B cell (primary cell): ENCODE measurements at regions not wholly inside any gene's neighbourhood (a gene's known extent, or its start where the extent isn't known, plus 50 kb on each side); places are given as distances from the start of the nearest gene placed in this dataset.

Experiments
- ATAC-seq: fragments of 200-7000 bp; cut with Tn5 transposase; one replicate; pipeline ENCODE4 v1.10.0; 2021; ENCODE audit warnings: low read depth, mild to moderate bottlenecking, moderate number of reproducible peaks, moderate library complexity
- CTCF ChIA-PET: fragments of 350-600 bp; sonication (Branson Sonifier 250); formaldehyde crosslinking; loops from one replicate; lab custom pipeline; 2021; ENCODE audit warnings: antibody characterized with exemption, inconsistent platforms; lab: Charles Lee
- POLR2A ChIA-PET: fragments of 350-600 bp; sonication (Branson Sonifier 250); formaldehyde crosslinking; loops from one replicate; lab custom pipeline; 2021; ENCODE audit warnings: antibody characterized with exemption; lab: Charles Lee
- DNase-seq: peaks from one replicate; pipeline ENCODE4 v3.0.0; 2013
- H2AFZ ChIP-seq: 2 replicates; pipeline ENCODE4 v1.6.1; 2012; ENCODE audit warnings: mild to moderate bottlenecking, low read depth, low read length; ENCODE audit not compliant: insufficient read depth, poor library complexity, severe bottlenecking
- H3K27ac ChIP-seq, 2 donors: 1 replicate in 1 of 2; 2 replicates in 1 of 2; pipeline ENCODE4 v1.5.1; 2012 to 2013; ENCODE audit warnings: low read length in 2 of 2, mild to moderate bottlenecking in 2 of 2, moderate library complexity in 1 of 2
- H3K27me3 ChIP-seq, 4 experiments: fragments of 200-600 bp in 1 of 4; sonication (generic) in 1 of 4; replicated peaks in 1 of 4; 1 replicate in 2 of 4; 2 replicates in 2 of 4; pipeline versions ENCODE4 v1.6.1 to v1.7.0; 2013 to 2016; ENCODE audit warnings: low read length in 3 of 4, mild to moderate bottlenecking in 2 of 4, mixed read lengths in 1 of 4, moderate library complexity in 1 of 4; ENCODE audit not compliant: insufficient read depth in 4 of 4, control insufficient read depth in 3 of 4; ENCODE audit errors: control extremely low read depth in 1 of 4
- H3K36me3 ChIP-seq, 2 experiments: replicated peaks in 1 of 2; 1 replicate in 1 of 2; 2 replicates in 1 of 2; pipeline versions ENCODE4 v1.6.1 to v1.7.1; 2013; ENCODE audit warnings: low read length in 1 of 2; ENCODE audit not compliant: insufficient read depth in 2 of 2, control insufficient read depth in 1 of 2; ENCODE audit errors: control extremely low read depth in 1 of 2, extremely low read depth in 1 of 2
- H3K4me1 ChIP-seq, 2 donors: fragments of 200-600 bp in 1 of 2; sonication (generic) in 1 of 2; 1 replicate in 1 of 2; 2 replicates in 1 of 2; pipeline versions ENCODE4 v1.5.1 to v1.6.1; 2013 to 2017; ENCODE audit warnings: low read length in 2 of 2; ENCODE audit not compliant: control insufficient read depth in 2 of 2, insufficient read depth in 2 of 2
- H3K4me2 ChIP-seq: replicated peaks from 2 replicates; pipeline ENCODE3; 2012; ENCODE audit warnings: mild to moderate bottlenecking, low read depth, low read length; ENCODE audit not compliant: poor library complexity, severe bottlenecking
- H3K4me3 ChIP-seq, 5 experiments: fragments of 200-600 bp in 1 of 5; sonication (generic) in 1 of 5; 1 replicate in 3 of 5; 2 replicates in 2 of 5; pipeline versions ENCODE4 v1.5.1 to v1.7.0; 2011 to 2016; ENCODE audit warnings: low read length in 4 of 5, mild to moderate bottlenecking in 4 of 5, low read depth in 2 of 5, control low read depth in 1 of 5, moderate library complexity in 1 of 5; ENCODE audit not compliant: insufficient read depth in 1 of 5; ENCODE audit errors: control extremely low read depth in 1 of 5, extremely low read depth in 1 of 5
- H3K79me2 ChIP-seq: fragments of 200-600 bp; sonication (generic); one replicate; pipeline ENCODE4 v1.6.0; 2016; ENCODE audit warnings: low read length; ENCODE audit not compliant: control insufficient read depth, insufficient read depth
- H3K9ac ChIP-seq: fragments of 200-600 bp; sonication (generic); 2 replicates; pipeline ENCODE4 v1.6.1; 2017; ENCODE audit warnings: mild to moderate bottlenecking, low read length, moderate library complexity
- H3K9me3 ChIP-seq, 3 donors: one replicate each; pipeline versions ENCODE4 v1.6.1 to v1.7.1; 2013; ENCODE audit warnings: low read length in 2 of 3; ENCODE audit not compliant: control insufficient read depth in 2 of 3, insufficient read depth in 1 of 3; ENCODE audit errors: control extremely low read depth in 1 of 3
- H4K20me1 ChIP-seq: 2 replicates; pipeline ENCODE4 v1.6.0; 2012; ENCODE audit warnings: mild to moderate bottlenecking, low read length; ENCODE audit not compliant: insufficient read depth, control insufficient read depth, poor library complexity, severe bottlenecking
- H3K27ac Mint-ChIP-seq: one replicate; pipeline ENCODE4 v1.8.0; 2021; ENCODE audit warnings: mixed read lengths
- H3K27me3 Mint-ChIP-seq: one replicate; pipeline ENCODE4 v1.8.0; 2021; ENCODE audit warnings: mixed read lengths
- H3K4me1 Mint-ChIP-seq: one replicate; pipeline ENCODE4 v1.8.0; 2021; ENCODE audit warnings: mixed read lengths
- H3K4me3 Mint-ChIP-seq: one replicate; pipeline ENCODE4 v1.8.0; 2021; ENCODE audit warnings: mixed read lengths
- H3K9me3 Mint-ChIP-seq: one replicate; pipeline ENCODE4 v1.8.0; 2022; ENCODE audit warnings: mixed read lengths; ENCODE audit not compliant: insufficient read depth
- CTCF ChIP-seq: fragments of 200-600 bp; IDR thresholded peaks from one replicate; pipeline ENCODE4 v1.8.0; 2022; ENCODE audit warnings: antibody characterized with exemption, mild to moderate bottlenecking
- EZH2 ChIP-seq: IDR thresholded peaks from 2 replicates; pipeline ENCODE4 v1.6.1; 2012; ENCODE audit warnings: borderline replicate concordance, low read depth, mild to moderate bottlenecking, moderate library complexity, low read length; ENCODE audit not compliant: insufficient read depth, poor library complexity, severe bottlenecking
- WGBS: methylation state at CpG from one replicate; pipeline ENCODE4 v1.1.5; 2013; ENCODE audit warnings: missing lambda C conversion rate; ENCODE audit not compliant: insufficient coverage; 5-methylcytosine and 5-hydroxymethylcytosine counted together
- intact Hi-C: fragments of 100-400 bp; cut with micrococcal nuclease; formaldehyde crosslinking; loops from one replicate; pipeline ENCODE4 v1.10.0; 2022

- Histone ChIP-seq H3K36me3 (no peaks in the 10 kb centered on the region), H4K20me1 (no peaks in the 10 kb centered on the region), H3K79me2 (no peaks in the 10 kb centered on the region), H3K9me3 (no peaks in the 10 kb centered on the region), H3K4me3 (no peak overlapping the region), H3K4me1 (no peaks in the 10 kb centered on the region), H2AFZ (no peak overlapping the region), H3K27ac (no peak overlapping the region), H3K9ac (no peak overlapping the region), H3K27me3 (no peaks in the 10 kb centered on the region), H3K4me2 (no peak overlapping the region)
- H3K27me3 Mint-ChIP-seq = no peaks in the 10 kb centered on the region
- H3K4me1 Mint-ChIP-seq = no peaks in the 10 kb centered on the region
- DNase-seq = no peak
- no peak for TF ChIP-seq EZH2
- no peak for TF ChIP-seq CTCF
- ChIA-PET CTCF (no interaction called here), POLR2A (no interaction called here)
- intact Hi-C loops = no loop called here
- H3K9me3 Mint-ChIP-seq = no peaks in the 10 kb centered on the region
- no peak overlapping the region for H3K4me3 Mint-ChIP-seq
- no peak for ATAC-seq
- no peak overlapping the region for H3K27ac Mint-ChIP-seq
- no CpG with 5 or more reads among the region's 2 CpGs for WGBS
Observed at GRCh38 chr6:95128947-95129346, 448.4 kb upstream of the MANEA start.

- Mint-ChIP-seq H3K27ac (no peak overlapping the region), H3K9me3 (no peaks in the 10 kb centered on the region), H3K4me3 (no peak overlapping the region), H3K4me1 (no peaks in the 10 kb centered on the region), H3K27me3 (no peaks in the 10 kb centered on the region)
- ChIA-PET CTCF (no interaction called here), POLR2A (no interaction called here)
- TF ChIP-seq EZH2 = no peak
- TF ChIP-seq CTCF = no peak
- no peak overlapping the region for H3K9ac ChIP-seq
- H3K27me3 ChIP-seq = no peaks in the 10 kb centered on the region
- no peaks in the 10 kb centered on the region for H3K9me3 ChIP-seq
- H3K27ac ChIP-seq = no peak overlapping the region
- 80% methylated on average over 2 of the region's 5 CpGs for WGBS
- no peaks in the 10 kb centered on the region for H3K79me2 ChIP-seq
- H3K36me3 ChIP-seq = no peaks in the 10 kb centered on the region
- H3K4me3 ChIP-seq = no peak overlapping the region
- intact Hi-C loops = no loop called here
- no peaks in the 10 kb centered on the region for H3K4me1 ChIP-seq
- H2AFZ ChIP-seq = no peak overlapping the region
- ATAC-seq (no peak), DNase-seq (no peak)
- no peaks in the 10 kb centered on the region for H4K20me1 ChIP-seq
- no peak overlapping the region for H3K4me2 ChIP-seq
Observed at GRCh38 chr6:95133578-95133977, 443.8 kb upstream of the MANEA start.
